CD4-positive, alpha-beta T cell treated with Interleukin-10 for 1 hour (primary cell): ENCODE measurements at regions not wholly inside any gene's neighbourhood (a gene's known extent, or its start where the extent isn't known, plus 50 kb on each side); places are given as distances from the start of the nearest gene placed in this dataset.
"Not testable (repeated sequence)": the region's sequence is repeated elsewhere in the genome, so short reads cannot be mapped to it uniquely, and the experiment has no call there.

Experiments used
- DNase-seq: peaks from one replicate; pipeline ENCODE4 v3.0.0-alpha.2; 2020

DNA sequence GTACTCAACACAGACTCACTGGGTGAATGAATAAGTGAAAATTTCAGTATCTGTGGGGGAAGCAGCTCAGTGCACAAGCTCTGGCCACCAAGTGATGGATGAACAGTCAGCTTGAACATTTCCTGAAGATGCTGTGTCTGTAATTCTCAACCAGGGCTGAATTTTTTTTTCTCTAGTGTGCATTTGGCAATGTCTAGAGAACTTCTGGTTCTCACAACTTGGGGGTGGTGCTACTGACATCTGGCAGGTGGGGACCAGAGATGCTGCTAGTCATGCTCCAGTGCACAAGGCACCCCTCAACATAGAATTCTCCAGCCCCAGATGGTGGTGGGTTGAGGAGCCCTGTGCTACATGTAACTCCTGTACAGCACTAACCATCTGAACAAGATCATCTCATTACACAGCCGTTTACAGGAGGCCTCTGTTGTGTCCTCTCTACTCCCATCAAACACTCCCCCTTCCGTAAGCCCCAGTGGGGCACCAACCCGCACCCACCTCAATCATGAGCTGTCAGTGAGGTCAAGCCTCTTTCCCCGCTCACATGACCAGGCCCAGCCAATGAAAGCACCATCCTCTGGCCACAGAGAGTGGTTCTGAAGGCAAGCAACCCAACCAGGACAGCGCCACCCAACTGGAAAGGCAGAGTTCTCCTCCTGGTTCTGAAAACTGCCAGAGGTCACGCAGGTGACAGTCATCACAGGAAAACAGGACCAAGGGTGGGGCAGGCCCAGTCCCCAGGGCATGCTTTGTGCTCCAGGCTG is 103.9 kb upstream of the PMEPA1 start:
- DNase-seq, result no peak

DNA sequence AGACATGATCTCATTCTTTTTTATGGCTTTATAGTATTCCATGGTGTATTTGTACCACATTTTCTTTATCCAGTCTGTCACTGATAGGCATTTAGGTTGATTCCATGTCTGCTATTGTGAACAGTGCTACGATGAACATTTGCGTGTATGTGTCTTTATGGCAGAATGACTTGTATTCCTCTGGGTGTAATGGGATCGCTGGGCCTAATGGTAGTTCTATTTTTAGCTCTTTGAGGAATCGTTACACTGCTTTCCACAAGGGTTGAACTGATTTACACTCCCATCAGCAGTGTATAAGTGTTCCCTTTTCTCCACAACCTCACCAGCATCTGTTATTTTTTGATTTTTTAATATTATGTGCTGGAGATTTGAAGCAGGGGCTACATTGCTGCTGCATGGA is 102.8 kb upstream of the PMEPA1 start:
- DNase-seq, result not testable (repeated sequence)

DNA sequence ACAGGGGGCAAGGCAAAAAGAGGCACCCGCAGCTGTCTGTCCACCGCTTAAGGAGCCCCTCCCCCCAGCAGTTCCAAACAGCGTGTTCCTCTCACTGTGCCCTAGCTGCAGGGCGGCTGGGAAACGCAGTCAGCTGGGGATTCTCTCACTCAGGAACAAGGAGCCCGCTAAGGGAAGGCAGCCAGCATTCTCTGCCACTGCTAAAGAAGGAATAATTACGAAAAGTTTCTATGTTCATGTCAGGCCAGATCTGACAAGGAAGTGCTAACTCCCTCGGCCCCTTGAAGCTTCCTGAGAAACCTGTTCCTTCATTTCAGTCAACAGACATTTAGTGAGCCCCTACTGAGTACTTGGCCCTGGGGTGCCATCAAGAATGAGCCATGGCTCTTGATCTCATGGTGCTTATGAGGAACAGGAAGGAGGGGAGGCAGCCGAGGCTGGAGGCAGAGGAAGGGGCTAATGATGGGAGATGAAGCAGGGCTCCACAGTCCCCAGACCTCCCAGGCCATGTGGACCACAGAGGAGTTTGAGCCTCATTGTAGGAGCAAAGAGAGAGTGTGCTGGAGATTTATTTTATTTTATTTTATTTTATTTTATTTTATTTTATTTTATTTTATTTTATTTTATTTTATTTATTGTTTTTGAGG is 101.7 kb upstream of the PMEPA1 start:
- no peak for DNase-seq

DNA sequence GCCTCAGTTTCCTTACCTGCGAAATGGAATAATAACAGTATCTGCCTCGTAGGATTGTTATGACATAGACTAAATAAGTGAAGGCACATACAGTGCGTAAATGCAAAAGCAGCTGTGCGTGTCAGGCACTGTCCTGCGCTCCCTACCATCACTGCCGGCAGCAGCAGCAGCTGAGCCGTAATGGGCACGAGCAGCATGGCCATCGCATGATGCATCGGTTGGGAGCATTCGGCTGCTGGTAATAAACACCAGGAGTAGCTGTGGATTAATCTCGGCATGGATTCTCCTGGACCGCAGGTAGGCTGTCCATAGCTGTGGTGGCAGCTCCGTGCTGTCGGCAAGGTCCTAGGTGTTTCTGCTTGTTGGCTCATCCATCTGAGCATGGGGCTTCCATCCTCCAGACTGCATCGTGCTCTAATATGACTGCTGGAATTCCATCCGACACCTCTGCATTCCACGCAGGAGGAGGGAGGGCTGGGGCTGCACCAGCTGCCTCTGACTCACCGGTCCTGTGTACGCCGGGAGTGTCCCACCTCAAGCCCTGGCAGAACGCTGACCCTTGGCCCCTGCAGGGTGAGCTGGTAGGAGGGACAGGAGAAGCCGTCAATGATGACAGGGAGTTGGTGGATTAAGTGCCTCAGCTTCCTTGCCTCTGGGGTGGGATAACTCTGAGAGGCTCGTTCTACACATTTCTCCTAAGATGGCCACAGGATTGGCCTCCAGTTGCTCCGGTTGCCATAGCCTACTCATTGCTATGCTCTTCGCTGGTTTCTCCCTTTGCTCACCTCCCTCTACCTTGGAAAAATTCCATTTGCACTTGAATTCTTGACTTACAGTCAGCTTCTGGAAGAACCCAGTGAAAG is 100.9 kb upstream of the PMEPA1 start:
- DNase-seq, result no peak

DNA sequence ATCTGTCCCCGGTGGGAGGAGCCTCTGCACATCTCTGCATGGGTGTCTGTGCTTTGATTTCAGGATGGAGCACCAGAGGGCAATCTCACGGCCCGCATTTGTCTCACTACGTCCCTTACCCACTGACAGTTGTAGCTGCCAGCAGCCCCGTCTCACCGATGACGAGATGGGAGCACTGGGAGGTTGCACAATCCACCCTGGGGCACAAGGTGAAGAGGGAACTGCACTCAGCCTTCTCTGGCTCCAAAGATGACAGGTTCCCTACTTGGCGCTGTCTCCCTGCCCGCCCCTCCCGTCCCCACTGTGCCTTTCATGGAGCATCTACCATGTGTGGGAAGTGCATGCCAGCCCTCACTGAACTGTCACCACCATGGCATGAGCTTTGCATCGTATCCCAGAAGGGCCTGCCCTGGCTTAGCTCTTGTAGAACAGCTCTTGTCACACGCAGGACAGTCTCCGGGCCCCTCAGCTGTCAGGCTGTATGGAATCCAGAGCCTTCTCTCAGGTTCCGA is 99.9 kb upstream of the PMEPA1 start:
- DNase-seq, result no peak

DNA sequence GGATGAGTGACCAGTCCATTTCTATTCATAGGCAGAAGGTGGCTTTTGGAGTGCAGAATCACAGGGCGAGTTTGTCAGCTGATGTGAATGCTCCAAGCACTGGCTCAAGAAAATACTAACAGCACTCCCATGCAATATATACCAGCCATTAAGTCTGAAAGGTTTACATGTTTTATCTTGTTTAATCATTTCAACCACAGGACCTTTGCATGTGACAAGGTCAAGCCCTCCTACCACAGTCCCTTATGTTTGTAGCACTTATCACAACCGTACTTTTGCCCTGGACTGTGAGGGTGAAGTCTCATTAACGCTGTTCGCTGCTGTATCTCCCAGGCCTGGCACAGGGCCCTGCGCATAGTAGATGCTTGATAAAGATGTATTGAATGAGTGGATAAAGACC is 99.3 kb upstream of the PMEPA1 start:
- no peak for DNase-seq

DNA sequence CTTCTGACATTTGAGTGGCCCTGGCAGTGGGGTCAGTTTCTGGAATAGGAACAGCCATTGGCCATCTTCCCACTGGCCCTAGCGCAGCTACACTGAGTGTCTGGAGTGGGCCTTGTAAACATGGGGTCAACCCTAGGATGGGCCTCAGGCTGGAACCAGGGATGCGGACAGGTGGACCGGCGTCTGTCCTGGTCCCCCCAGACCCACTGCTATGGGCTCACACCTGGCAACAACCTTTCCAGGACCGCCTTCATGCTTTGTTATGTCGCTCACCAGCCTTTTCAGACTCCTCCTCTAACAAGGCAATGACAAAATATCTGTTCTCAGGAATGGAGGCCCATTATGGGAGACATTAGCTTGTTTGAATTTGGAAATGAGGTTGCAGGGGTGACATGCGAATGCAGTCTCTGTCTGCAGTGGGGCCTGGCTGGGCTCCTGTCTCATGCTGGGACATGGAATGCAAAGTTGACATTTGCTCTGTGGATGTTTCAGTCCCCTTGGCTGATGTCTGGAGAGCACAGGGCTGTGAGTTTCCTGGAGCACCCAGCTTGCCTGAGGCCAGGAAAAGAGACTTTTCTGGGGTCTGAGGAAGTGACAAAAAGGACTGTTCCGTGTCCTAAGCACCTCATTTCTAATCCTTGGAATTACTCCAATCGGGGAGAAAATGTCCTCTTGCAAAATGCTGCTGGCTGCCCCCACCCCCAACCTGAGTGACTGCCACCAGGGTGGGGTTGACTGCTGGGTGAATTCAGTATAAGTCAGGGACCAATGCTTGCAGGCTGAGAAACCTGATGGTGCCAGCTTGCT is 98.7 kb upstream of the PMEPA1 start:
- DNase-seq, result no peak

DNA sequence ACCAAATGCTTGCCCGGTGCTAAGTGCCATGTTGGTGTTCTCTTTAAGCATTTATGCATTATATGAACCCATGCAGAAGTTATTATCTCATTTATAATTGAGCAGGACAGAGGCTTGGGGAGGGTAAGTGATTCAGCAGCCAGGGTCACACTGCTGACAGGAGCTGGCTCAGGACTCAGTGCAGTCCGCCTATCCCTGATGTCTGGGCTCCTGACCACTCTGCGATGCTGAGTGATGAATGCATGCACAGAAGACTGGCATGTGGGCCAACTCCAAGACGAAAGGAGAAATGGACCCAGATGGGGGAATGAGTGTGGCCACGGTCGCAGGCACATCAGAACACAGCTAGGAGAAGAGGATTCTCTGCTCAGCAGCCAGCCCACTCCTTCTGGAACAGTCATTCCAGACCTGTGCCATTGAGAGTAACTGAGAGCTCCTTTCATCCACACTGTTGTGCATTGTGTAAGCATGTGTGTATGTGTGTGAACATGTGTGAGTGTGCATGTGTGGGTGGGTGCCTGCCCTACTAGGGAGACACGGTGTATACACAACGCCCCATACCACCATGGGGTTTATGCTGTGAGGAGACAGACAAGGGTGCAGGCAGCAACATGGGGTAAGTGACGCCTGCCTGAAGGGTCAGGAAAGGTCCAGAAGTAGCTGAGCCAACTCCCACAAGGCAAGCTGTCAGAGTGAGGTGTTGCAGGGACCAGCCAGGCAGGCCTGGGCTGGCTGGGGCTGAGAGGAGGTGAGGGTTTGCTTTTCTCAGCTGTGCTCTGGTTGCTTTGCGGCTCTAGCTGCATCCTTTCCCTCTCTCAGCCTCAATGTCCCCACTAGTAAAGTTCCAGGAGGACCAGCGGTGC is 97.8 kb upstream of the PMEPA1 start:
- no peak for DNase-seq

DNA sequence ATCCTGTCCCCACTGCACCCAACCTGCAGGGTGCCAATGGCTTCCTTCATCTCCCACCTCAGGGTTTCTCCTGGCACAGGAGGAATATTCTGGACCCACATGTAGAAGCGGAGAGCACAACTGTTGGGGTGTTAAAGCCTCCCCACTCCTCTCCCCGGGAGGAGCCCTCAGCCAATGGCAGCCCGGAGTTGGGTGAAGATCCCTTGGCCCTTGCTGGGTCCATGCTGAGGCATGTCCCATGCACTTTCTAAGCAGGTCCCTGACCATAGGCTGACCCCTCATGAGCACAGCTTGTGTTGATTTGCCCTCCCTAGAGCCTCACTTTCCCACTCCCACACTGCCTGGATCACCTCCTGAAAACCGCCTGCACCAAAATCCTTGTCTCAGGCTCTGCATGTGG is 97.2 kb upstream of the PMEPA1 start:
- DNase-seq, result no peak

DNA sequence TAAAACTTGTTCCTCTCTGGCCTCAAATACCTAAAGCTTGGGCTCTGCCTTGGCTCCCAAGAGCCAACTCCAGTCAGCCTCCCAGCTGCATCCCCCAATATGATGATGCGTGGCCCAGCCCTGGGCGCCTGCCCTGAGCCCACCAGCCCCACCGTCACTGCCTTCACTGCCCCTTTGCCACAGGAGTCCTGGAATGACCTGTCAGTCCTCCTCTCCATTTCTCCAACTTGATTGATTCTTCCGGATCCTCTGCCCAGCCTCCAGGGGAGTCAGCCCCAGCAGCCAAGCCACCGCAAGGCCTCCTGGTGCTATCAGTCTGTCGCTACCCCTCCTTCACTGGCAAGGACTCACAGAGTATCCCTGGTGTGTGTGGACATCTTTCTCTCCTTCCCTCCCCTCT is 96.7 kb upstream of the PMEPA1 start:
- no peak for DNase-seq

DNA sequence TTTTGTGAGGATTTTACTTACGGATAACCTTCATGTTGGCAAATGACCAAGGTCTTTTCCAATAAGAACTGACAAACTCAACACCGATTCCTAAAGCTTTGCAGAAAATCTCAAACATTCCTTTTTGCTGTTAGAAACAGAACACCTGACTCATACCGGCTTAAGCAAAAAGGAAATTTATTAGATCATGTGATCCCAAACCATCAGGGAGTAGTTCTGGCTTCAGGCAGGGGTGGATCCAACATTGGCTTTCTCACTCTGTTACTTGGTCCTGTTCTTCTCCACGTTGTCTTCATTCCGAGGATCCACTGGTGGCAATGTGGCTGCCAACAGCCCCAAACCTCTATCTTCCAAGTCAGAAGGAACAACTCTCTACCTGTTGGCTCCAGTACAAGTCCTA is 95.9 kb upstream of the PMEPA1 start:
- DNase-seq, result no peak

DNA sequence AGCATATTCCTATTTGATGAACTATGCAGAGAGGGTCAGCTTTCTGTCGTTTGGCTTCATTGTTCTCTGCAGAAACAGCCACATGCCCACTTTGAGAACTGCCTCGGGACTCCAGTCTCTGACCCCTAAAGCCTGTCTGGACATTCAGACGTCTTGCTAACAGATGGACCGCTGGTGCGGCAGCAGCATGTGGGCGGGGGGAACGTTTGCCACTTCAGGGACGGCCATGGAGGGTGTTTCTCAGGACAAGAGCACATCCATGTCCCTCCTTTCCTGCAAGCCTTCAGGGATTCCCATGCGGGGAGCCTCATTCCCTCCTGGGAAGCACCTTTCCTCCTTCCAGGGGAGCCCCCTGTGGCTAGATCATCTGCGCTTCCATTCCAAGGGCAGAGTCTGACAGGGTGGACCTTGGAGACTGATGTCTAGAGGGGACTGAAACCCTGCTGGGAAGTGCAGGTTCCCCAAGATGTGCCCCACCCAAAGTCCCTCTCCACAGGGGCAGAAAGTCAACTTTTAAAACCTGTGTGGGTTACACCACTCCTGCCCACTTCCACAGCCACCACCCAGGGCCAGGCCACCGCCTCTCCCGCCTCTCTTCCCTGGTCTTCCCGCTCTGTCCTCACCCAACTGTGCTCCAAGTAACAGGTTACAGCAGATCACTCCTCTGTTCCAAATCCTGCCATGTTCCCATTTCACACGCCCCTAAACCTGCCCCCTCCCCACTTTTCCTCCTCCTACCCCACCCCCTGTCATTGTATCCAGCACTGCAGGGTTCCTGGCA is 94.8 kb upstream of the PMEPA1 start:
- DNase-seq, result no peak

DNA sequence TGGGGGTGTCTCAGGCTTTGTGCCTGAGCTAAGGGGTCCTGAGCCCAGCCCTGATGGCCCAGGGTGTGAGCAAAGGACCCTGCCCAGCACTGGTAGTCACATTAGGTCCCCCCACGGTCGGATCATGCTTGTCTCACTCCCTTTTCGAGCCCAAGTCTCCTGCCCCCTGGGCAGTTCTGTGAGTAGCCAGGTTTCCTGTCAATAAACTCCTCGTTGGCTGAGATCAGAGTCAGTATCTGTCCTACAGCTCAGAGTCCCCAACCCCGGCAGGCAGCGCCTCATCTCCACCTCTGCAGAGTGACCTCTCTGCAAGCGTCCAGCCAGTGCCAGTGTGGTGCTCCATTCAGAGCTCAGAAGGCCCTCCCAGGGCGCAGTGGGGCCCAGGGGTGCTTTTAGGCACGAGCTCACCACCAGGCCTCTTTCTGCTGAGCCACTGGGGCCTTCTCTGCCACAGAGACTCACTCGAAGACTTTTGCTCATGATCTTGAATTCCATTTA is 93.7 kb upstream of the PMEPA1 start:
- DNase-seq, result no peak

DNA sequence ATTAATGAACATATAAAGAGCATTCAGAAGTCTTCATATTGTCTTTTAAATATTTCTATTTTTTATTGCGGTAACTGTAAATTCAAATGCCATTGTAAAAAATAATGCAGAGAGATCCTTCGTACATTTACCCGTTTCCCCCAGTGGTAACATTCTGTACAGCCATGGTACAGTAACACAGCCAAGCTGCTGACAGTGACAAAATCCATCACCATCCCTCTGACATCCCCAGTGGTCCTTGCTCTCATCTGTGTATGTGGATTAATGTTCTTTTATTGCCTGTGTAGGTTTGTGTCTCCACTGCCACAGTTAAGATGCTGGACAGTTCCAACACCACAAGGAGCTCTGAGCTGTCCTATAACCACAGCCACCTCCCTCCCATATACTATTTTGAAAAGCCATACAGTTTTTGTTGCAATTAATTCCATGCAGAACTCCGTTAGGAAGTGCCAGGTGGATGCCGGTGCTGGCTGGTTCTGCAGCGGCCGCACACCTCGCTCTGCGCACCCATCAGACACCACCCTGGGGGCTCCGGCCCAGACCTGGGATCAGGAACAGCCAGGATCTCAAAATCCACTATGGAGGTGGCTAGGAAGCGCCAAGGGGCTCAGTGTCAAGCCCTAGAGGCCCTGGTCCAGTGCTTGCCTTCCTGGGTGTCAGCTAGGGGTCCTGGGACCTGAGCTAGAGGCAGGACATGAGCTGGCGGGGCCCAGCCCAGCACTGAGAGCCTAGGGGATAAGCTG is 93.1 kb upstream of the PMEPA1 start:
- DNase-seq, result no peak

DNA sequence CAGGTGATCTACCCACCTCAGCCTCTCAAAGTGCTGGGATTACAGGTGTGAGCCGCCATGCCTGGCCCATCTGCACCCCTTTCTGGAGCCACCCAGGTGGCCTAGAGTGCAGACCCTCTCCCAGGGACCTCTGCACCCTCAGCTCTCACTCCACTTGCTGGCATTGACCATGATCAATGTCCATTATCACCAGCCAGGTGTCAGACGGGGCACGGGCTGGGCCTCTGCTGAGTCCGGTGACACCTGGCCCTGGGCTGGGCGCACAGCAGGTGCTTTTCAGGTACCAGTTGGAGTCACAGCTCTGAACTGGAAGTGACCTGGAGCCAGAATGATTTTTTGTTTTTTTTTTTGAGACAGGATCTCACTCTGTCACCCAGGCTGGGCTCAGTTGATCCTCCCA is 91.8 kb upstream of the PMEPA1 start:
- DNase-seq, result no peak

DNA sequence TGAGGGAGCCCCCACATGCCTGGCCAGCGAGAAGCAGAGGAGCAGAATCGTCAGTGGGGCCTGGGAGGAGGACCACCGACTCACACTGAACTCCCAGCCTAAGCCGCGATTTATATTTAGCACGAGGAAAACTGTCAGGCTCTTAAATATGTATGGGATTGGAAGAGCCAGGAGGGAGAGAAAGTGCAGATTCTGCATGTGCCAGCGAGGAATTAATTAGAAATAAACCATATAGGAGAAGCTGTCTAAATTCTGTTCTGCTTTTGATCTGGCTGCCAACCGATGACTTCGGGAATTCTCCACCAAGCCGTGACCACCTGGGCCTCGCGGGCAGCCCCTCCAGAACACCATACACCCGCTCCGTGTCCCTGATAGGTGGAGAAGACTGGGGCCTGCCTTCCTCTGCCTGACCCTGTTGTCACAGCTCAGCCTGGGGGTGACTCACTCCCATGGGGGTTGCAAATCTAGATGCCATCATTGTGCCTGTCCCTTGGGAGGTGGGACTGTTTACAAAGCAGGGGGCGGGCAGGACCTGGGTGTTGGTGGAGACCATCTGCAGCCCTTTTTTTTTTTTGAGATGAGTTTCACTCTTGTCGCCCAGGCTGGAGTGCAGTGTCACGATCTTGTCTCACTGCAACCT is 91.1 kb upstream of the PMEPA1 start:
- no peak for DNase-seq

DNA sequence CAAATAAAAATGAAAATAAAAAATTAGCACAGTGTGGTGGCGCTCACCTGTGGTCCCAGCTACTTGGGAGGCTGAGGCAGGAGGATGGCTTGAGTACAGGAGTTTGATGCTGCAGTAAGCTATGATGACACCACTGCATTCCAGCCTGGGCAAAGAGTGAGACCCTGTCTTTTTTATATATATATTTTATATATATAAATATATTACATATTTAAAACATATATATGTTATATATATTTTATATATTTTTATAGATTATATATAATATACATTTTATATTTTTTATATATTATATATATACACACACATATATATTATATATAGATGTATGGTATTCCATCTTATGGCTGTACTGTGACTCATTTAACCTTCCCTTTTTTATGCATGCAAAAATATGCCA is 87.6 kb upstream of the PMEPA1 start:
- no peak for DNase-seq

DNA sequence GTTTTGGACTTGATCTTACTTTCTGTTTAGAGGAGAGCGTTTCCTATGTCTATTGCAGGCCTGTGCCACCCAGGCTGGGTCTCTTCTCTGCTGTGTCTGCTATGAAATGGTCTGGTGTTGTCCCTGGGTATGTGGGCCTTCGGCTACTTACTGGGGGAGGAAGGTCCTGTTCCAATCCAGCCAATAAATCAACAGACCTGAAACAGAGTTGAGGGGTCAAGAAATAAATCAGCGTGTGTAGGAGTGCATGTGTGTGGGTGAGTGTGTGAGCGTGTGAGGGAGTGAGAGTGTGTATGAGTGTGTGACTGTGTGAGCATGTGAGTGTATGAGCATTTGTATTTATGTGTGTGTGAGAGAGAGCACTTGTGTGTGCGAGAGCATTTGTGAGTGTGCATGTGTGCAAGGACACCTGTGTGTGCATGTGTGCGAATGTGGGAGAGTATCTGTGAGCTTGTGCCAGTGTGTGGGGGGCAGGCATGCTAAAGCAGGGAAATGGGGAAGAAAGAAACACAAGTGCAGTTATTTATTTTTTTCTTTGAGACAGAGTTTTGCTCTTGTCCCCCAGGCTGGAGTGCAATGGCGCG is 86.3 kb upstream of the PMEPA1 start:
- DNase-seq, result no peak

DNA sequence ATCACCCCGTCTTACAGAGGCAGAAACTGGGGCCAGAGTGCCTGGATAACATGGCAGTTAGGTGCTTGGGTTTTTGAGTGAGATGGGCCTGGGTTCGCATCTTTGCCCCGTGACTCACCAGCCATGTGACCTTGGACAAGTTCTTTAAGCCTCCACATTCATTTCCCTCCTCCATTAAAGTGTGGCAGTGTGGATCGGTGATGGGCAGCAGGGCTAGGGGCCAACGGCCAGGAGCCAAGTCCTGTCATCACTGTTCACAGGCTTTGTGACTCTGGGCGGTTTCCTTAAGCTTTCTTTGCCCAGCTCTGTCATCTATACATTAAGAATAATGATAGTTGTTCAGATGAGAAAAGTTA is 85.5 kb upstream of the PMEPA1 start:
- DNase-seq, result no peak
